MG63 (cell line): ENCODE measurements at regions not wholly inside any gene's neighbourhood (a gene's known extent, or its start where the extent isn't known, plus 50 kb on each side); places are given as distances from the start of the nearest gene placed in this dataset.

Experiments used
- DNase-seq: peaks from one replicate; pipeline ENCODE4 v3.0.0-alpha.2; 2020
- H3K27me3 ChIP-seq: fragments of 250-450 bp; sonication (Bioruptor Pico); 2 replicates; pipeline ENCODE4 v1.5.1; 2020; ENCODE audit warnings: mild to moderate bottlenecking, moderate library complexity
- H3K36me3 ChIP-seq: fragments of 250-450 bp; sonication (Bioruptor Pico); 2 replicates; pipeline ENCODE4 v1.5.1; 2020; ENCODE audit warnings: mild to moderate bottlenecking, moderate library complexity
- H3K4me3 ChIP-seq: fragments of 250-450 bp; sonication (Bioruptor Pico); 2 replicates; pipeline ENCODE4 v1.5.1; 2020; ENCODE audit warnings: mild to moderate bottlenecking, moderate library complexity
- H3K9me3 ChIP-seq: fragments of 250-450 bp; sonication (Bioruptor Pico); 2 replicates; pipeline ENCODE4 v1.5.1; 2020; ENCODE audit warnings: mild to moderate bottlenecking, moderate library complexity

DNA sequence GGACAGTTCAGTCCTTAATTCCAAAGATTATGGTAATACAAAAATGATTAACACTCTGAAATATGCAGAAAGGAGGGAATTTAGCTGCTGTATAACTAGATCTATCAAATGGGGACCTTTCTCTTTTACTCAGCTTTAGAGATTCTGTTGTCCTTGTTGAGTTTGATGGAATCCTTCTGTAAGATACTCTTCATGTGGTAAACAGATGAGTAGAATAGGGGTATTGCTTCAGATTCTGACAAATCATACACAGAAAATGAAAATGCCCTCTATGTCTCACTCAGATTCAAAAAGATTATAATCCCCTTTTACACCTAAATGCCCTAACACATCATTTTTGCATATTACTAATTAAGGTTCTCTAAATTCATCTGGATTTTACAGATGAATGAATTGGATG, 50.7 kb downstream of the ARHGAP35 start:
- Histone ChIP-seq H3K9me3 (no peaks in the 10 kb centered on the region), H3K4me3 (no peak overlapping the region), H3K36me3 (no peaks in the 10 kb centered on the region; the same call in none of the 2 replicates), H3K27me3 (no peaks in the 10 kb centered on the region)
- DNase-seq = no peak

DNA sequence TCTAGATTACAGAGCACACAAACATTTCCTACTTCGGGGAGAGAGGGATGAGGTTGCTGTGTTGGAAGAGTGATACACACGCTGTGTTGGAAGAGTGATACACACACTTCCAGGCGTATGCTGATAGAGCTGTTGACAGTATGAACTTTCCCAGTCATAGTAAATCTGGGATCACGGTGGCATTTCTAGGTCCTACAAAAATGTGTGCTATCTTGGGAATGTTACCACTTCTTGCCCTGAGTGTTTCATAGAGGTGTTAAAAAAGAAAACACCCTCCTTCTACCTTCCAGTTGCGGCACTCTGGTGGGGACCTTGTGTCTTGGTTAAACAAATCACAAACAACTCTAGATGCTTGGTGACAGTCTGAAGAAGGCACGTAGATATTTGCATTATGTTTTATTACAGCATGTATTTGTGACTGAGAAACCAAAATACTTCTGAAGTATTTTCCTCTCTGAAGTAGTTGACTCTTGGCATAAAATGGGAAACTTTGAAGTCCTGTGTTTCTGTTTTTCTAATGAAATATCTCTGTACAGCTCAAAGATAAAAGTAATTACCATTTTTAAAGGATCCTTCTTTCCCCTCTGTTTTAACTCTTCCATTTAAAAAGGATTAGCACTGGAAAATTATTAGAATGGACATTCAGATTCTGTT, 52.5 kb downstream of the ARHGAP35 start:
- H3K9me3 ChIP-seq = no peaks in the 10 kb centered on the region
- peaks cover 6% of the 10 kb centered on the region for H3K36me3 ChIP-seq
- H3K4me3 ChIP-seq = no peak overlapping the region
- no peak for DNase-seq
- no peaks in the 10 kb centered on the region for H3K27me3 ChIP-seq

DNA sequence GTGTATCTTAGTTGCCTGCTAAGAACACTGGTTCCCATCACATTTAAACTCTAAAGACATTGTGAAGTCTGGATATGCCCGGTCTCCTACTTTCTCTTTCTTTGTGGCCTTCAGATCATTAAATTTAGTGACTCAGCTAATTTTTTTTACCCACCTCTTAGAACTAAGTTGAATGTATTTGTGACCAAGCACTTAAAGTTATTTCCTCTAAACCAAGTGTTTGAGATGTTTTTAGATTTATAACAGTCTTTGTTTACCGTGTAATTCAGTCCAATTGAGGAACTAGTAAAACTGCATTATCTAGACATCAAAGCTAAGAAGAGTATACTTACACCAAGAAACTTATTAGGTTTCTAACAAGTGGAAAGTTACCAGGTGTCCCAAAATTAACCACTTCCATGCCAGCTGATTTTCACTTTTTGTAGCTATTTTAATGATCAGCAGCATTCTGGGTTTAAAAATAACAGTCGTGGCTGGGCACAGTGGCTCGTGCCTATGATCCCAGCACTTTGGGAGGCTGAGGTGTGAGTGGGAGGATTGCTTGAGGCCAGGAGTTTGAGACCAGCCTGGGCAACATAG, 53.1 kb downstream of the ARHGAP35 start:
- H3K27me3 ChIP-seq = no peaks in the 10 kb centered on the region
- DNase-seq = no peak

DNA sequence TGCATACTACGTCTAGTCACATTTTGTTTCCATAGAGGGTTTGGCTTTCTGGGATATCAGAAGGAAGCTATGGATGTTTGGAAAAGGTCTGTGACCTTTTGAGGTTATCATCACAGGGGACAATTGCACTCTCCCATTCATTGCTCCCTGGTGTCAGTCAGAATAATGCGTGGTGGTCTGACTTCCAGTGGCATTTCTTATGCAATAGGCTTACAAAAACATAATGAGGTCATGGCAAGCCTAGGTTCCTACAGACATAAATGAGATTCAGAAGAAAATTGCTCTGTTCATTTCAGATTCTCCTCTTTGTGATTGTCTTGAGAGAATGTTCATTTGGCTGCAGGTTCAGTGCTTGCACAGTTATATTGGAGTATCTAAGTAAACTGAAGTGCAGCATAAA, 54.6 kb downstream of the ARHGAP35 start:
- peaks cover 26% of the 10 kb centered on the region for H3K36me3 ChIP-seq
- no peak overlapping the region for H3K4me3 ChIP-seq
- H3K27me3 ChIP-seq = no peaks in the 10 kb centered on the region
- no peaks in the 10 kb centered on the region for H3K9me3 ChIP-seq
- DNase-seq = no peak

More for the DNA sequence above, 53.1 kb downstream of the ARHGAP35 start:
- no peaks in the 10 kb centered on the region for H3K9me3 ChIP-seq
- no peak overlapping the region for H3K4me3 ChIP-seq
- peaks cover 12% of the 10 kb centered on the region for H3K36me3 ChIP-seq

DNA sequence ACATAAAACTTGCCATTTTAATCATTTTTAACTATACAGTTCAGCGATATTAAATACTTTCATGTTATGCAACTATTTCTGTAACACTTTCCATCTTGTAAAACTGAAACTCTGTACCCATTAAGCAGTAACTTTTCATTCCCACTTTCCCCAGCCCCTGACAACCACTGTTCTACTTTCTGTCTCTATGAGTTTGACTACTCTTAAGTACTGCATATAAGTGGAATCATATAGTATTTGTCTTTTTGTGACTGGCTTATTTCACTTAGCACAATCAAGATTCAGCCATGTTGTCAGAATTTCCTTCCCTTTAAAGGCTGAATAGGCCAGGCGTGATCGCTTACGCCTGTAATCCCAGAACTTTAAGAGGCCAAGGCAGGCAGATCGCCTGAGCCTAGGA, 56.2 kb downstream of the ARHGAP35 start:
- H3K27me3 ChIP-seq = no peaks in the 10 kb centered on the region
- H3K4me3 ChIP-seq = no peak overlapping the region
- no peak for DNase-seq
- H3K36me3 ChIP-seq = peaks cover 42% of the 10 kb centered on the region
- no peaks in the 10 kb centered on the region for H3K9me3 ChIP-seq

DNA sequence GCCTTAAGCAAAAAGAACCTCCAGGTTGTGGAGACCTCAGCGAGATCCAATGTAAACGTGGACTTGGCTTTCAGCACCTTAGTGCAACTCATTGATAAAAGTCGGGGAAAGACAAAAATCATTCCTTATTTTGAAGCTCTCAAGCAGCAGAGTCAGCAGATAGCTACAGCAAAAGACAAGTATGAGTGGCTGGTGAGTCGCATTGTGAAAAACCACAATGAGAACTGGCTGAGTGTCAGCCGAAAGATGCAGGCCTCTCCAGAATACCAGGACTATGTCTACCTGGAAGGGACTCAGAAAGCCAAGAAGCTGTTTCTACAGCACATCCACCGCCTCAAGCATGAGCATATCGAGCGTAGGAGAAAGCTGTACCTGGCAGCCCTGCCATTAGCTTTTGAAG, 58.5 kb downstream of the ARHGAP35 start:
- DNase-seq = peak; percentile 58
- Histone ChIP-seq H3K4me3 (no peak overlapping the region), H3K27me3 (no peaks in the 10 kb centered on the region), H3K9me3 (no peaks in the 10 kb centered on the region), H3K36me3 (peaks cover 56% of the 10 kb centered on the region)

DNA sequence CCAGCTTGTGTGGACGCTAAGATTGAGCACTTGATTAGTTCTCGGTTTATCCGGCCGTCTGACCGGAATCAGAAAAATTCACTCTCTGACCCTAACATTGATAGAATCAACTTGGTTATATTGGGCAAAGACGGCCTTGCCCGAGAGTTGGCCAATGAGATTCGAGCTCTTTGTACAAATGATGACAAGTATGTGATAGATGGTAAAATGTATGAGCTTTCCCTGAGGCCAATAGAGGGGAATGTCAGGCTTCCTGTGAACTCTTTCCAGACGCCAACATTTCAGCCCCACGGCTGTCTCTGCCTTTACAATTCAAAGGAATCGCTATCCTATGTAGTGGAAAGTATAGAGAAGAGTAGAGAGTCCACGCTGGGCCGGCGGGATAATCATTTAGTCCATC, 59.6 kb downstream of the ARHGAP35 start:
- no peak for DNase-seq
- H3K27me3 ChIP-seq = no peaks in the 10 kb centered on the region
- H3K9me3 ChIP-seq = no peaks in the 10 kb centered on the region
- H3K4me3 ChIP-seq = no peak overlapping the region
- peaks cover 61% of the 10 kb centered on the region for H3K36me3 ChIP-seq

DNA sequence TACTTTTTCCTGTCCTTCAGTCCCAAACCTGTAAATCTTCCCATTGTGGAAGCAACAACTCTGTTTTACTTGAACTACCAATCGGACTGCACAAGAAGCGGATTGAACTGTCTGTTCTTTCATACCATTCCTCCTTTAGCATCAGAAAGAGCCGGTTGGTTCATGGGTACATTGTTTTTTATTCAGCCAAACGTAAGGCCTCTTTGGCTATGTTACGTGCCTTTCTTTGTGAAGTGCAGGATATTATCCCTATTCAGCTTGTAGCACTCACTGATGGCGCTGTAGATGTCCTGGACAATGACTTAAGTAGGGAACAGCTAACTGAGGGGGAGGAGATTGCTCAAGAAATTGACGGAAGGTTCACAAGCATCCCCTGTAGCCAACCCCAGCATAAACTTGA, 60.3 kb downstream of the ARHGAP35 start:
- no peaks in the 10 kb centered on the region for H3K9me3 ChIP-seq
- DNase-seq = no peak
- H3K36me3 ChIP-seq = peaks cover 68% of the 10 kb centered on the region
- no peak overlapping the region for H3K4me3 ChIP-seq
- H3K27me3 ChIP-seq = no peaks in the 10 kb centered on the region

DNA sequence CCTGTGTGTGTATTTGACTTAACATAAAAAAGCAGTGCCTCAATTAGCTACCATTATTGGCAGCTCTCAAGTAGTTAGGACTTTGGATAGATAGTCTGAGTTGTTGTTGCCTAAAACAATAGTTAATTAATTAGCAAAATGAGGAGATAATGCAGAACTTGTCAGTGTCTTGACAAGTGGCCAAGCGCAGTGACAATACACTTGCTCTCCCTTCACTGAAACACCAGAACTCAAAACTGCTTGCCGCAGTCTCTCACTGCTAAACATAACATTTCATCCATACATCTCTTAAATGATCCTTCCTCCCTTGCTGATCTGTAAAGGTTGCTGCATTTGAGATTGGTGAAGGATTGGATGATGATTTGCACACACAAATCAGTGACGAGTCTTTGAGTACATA, 61.7 kb downstream of the ARHGAP35 start:
- no peak overlapping the region for H3K4me3 ChIP-seq
- H3K9me3 ChIP-seq = no peaks in the 10 kb centered on the region
- no peak for DNase-seq
- H3K36me3 ChIP-seq = peaks cover 75% of the 10 kb centered on the region
- no peaks in the 10 kb centered on the region for H3K27me3 ChIP-seq

DNA sequence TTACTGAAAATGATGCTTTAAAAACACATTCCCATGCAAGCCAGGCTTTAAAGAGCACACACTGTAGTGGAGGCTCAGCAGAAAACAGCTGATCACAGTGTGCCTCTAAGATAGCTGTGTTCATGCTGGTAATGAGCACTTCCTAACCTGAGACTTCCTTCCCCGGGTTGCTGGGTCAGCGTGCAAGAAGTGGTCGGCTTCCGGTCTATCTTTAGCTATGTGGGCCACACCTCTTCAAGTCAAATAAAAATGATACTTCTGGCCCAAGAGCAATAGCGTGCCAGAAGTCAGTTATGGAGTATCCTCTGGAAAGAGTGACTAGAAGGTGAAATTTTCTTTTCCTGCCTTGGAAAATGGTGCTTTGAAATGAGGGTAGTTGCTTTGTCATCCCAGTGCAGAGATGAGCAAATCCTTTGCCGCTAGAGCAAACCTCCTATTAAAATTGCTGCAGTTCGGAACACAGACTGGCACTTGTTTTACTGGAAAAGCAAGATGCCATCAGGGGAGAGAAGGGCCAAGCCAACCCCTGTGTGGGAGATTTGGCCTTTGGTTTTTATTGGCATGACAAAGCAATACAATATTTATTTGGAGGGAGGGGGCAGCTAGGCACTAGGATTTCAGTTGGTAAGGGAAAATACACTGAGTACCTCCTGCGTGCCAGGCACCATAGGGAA, 64.2 kb downstream of the ARHGAP35 start:
- DNase-seq = peak; percentile 71
- H3K9me3 ChIP-seq = no peaks in the 10 kb centered on the region
- peaks cover 61% of the 10 kb centered on the region for H3K36me3 ChIP-seq
- no peak overlapping the region for H3K4me3 ChIP-seq
- H3K27me3 ChIP-seq = no peaks in the 10 kb centered on the region

DNA sequence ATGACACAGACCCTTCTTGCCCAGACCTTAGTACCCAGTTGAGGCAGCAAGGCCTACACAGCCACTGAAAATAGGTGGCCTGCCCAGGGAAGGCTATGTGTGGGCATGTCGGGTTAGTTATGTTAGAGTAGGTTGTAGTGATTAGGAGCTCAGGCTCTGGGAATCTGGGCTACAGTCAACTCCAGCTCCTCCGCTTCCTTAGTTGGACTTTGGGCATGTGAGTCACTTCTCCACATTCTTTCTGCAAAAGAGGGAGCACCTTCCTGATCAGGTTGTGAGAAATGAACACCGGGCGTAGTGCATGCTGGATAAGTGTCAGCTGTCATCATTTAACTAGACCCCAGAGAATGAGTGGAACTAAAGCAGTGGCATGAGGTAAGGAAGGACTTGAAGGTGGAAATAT, 64.8 kb downstream of the ARHGAP35 start:
- H3K27me3 ChIP-seq = no peaks in the 10 kb centered on the region
- H3K9me3 ChIP-seq = no peaks in the 10 kb centered on the region
- H3K36me3 ChIP-seq = peaks cover 57% of the 10 kb centered on the region
- H3K4me3 ChIP-seq = no peak overlapping the region
- DNase-seq = no peak

DNA sequence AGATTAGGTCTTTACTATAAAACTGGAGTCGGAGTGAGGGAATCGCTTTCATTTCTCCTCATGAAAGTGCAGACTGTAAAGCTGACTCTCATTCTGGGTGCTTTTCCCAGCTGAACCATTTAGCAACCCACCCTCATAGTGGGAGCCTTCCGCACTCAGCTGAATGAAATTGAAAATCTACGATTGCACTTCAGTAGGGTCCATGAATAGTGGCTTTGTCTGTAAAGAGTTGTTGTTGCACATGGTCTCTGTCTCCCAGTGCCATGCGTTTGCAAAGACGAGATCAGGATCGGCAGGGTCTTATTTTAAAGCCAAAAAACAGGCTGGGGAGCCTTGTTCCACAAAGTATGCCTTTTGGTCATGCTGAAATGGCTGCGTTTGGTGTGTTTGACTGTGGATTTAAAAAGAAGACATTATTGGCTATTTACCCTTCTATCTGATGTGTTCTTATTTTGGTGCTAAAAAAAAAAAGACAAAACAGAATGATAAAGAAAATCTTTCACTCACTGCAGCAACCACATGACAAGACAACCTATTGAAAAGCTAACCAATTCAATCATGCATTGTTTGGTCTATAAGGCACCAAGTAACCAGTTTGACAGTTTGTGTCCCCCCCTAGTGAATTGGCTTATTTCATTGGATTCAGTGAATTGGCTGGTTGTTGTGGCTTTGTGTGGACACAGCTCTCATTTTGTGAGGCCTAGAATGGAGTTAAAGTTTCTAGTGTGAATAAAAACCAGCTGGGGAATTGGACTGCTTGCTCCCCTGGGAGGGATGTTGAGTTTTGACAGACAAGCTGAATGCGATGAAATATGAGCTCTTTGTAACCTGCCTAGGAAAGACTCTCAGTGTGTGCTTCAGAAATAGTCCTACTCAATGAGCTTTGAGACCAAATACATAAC, 65.6 kb downstream of the ARHGAP35 start:
- no peaks in the 10 kb centered on the region for H3K9me3 ChIP-seq
- no peak for DNase-seq

DNA sequence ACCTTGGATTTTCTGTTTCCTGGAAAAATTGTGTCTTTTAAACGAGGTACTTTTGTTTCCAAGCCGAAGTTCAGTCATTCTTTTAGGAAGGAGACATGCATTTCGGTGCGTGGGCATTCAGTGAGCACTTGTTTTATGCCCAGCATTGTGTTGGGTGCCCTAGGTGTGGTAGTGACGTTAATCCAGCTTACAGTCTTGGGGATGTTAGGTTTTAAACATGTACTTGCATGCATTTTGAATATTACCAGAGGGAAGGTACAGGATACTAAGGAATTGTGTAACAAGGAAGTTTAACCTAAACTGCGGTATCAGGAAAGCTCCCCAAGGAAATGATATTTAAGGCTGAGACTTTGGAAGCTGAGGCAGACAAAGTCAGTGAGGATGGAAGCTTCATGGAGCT, 66.3 kb downstream of the ARHGAP35 start:
- no peak for DNase-seq
- Histone ChIP-seq H3K4me3 (no peak overlapping the region), H3K9me3 (no peaks in the 10 kb centered on the region), H3K27me3 (no peaks in the 10 kb centered on the region), H3K36me3 (peaks cover 42% of the 10 kb centered on the region)

More for the DNA sequence above, 65.6 kb downstream of the ARHGAP35 start:
- H3K36me3 ChIP-seq = peaks cover 48% of the 10 kb centered on the region
- no peaks in the 10 kb centered on the region for H3K27me3 ChIP-seq
- no peak overlapping the region for H3K4me3 ChIP-seq

DNA sequence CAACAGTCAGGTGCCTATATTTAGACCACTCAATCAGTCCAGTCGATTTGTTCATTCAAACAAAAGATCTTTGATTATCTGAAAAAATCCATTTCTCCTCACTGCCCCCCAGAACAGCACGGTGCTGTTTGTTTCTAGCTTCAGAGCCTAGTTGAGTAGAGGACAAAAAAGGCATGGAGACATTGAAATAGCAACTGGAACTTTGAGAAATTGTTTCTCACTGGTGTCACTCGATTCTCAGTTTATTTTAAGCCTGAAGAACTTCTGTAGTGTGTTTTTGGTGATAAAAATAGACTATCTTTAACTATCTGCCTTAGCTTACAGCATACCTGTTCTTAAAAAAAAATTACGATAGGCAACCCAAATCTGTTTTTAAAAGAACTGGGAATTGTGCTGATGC, 67.1 kb downstream of the ARHGAP35 start:
- no peak overlapping the region for H3K4me3 ChIP-seq
- no peaks in the 10 kb centered on the region for H3K9me3 ChIP-seq
- no peak for DNase-seq

DNA sequence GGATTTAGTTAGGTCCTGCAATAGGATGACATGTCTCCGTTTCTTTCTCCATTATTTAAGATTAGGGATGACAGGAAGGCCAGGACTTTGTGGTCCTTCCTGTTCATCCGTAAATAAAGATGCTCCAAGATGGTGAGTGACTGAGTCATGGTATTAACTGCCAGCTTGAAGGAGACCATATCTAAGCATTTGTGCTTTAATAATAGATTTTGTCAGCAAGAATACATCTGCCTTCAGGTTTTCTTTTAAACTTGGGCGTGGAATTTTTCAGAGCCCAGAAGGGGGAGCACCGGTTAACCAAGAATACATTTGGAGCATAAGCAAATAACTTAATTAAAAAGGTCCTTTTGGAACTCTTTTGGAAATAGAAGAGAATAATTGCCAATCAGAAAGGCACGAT, 68.2 kb downstream of the ARHGAP35 start:
- peak; percentile 29 for DNase-seq

More for the DNA sequence above, 67.1 kb downstream of the ARHGAP35 start:
- no peaks in the 10 kb centered on the region for H3K27me3 ChIP-seq
- H3K36me3 ChIP-seq = peaks cover 34% of the 10 kb centered on the region

DNA sequence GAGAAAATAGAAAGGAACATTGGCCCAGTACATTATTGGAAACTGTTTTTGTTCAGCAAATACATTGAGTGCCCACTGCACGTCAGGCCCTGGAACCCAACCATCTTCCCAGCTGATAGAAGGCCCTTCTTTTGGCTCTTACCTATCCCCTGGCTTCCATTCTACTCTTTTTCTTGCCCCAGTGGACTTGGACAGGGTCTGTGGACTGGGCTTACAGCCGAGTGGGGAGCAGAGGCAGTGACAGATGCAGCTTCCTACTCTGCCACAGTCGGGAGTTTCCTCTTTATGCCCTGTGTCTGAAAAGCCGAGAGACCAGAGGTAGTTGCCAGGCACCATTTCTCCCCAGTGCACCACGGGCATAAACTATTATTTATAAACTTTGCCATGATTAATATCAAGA, 70.4 kb downstream of the ARHGAP35 start:
- Histone ChIP-seq H3K36me3 (peaks cover 22% of the 10 kb centered on the region), H3K9me3 (no peaks in the 10 kb centered on the region), H3K27me3 (no peaks in the 10 kb centered on the region), H3K4me3 (no peak overlapping the region)
- no peak for DNase-seq

More for the DNA sequence above, 68.2 kb downstream of the ARHGAP35 start:
- Histone ChIP-seq H3K36me3 (peaks cover 37% of the 10 kb centered on the region), H3K9me3 (no peaks in the 10 kb centered on the region), H3K27me3 (no peaks in the 10 kb centered on the region), H3K4me3 (no peak overlapping the region)

DNA sequence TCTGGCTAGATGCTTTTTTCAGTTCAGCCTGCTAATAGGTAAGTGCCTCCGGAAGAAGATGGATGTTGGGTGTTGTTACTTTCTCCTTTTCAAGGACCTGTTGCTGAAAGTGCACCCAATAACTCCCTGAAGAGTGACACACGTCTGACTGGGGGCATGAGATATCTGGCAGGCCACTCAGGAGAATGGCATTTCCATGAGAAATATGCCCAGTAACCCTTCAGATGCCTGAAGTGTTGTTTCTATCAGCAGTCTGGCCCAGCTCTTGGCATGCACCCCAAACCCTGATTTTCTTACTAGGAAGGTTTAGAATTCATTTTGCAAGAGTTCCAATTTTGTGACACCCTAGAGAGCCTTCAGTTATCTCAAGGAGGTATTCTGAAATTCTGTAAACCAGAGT, 71.5 kb downstream of the ARHGAP35 start:
- Histone ChIP-seq H3K4me3 (no peak overlapping the region), H3K36me3 (peaks cover 18% of the 10 kb centered on the region), H3K9me3 (no peaks in the 10 kb centered on the region), H3K27me3 (no peaks in the 10 kb centered on the region)
- peak; percentile 85 for DNase-seq
